ENCODE measurements at regions not wholly inside any gene's neighbourhood (a gene's known extent, or its start where the extent isn't known, plus 50 kb on each side); places are given as distances from the start of the nearest gene placed in this dataset.

- TF ChIP-seq, protein P1, sequence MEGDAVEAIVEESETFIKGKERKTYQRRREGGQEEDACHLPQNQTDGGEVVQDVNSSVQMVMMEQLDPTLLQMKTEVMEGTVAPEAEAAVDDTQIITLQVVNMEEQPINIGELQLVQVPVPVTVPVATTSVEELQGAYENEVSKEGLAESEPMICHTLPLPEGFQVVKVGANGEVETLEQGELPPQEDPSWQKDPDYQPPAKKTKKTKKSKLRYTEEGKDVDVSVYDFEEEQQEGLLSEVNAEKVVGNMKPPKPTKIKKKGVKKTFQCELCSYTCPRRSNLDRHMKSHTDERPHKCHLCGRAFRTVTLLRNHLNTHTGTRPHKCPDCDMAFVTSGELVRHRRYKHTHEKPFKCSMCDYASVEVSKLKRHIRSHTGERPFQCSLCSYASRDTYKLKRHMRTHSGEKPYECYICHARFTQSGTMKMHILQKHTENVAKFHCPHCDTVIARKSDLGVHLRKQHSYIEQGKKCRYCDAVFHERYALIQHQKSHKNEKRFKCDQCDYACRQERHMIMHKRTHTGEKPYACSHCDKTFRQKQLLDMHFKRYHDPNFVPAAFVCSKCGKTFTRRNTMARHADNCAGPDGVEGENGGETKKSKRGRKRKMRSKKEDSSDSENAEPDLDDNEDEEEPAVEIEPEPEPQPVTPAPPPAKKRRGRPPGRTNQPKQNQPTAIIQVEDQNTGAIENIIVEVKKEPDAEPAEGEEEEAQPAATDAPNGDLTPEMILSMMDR (IDR thresholded peaks at IDR 0.05), result no peak
- TF ChIP-seq POLR2A (IDR thresholded peaks at IDR 0.05), result no peak
These were observed 783.3 kb downstream of the PLCL1 start for GRCh38 chr2:198587741-198588140.
